ENCODE measurements at regions not wholly inside any gene's neighbourhood (a gene's known extent, or its start where the extent isn't known, plus 50 kb on each side); places are given as distances from the start of the nearest gene placed in this dataset.
"Not testable (repeated sequence)": the region's sequence is repeated elsewhere in the genome, so short reads cannot be mapped to it uniquely, and the experiment has no call there.

DNA sequence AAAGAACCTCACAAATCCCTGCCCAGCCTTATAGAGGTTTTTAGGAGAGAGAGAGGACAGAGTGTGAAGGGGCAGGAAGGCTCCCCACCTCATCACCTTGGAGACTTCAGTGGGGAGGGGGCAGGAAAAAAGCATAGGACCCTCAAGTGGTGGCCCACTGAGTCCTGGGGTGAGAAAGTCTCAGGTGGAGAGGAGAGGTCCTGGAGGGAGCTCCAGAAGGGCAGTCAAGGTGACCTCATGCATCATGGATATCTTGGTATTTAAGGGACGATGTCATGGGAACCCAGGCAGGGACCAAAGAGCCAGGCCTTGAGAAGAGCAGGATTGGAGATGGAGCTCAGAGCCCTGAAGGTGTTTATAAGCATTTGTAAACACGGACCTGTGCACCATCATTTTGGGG, 204.5 kb downstream of the SLC4A3 start:
- FAIRE-seq (no peak), DNase-seq (ENCODE audit: low spot score) (no peak)

DNA sequence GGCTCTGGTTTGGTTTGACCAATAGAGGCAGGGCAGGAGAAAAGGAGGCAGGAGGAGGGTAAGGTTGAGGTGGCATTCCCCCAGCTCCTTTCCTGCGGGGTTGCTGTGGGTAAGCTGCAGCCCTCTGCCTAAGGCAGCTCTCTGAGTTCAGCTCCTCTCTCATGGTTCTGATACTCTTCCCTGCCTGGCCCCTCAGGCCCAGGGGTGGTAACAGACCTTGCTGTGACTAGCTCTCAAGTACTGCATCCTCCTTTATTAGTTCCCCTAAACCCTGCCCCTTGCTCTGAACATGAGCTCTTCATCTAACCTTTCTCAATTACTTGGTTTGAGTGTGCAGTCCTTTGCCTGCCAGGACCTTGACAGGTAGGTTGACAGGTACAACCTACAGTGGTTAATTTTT, 205.5 kb downstream of the SLC4A3 start:
- DNase-seq (ENCODE audit: low spot score) (no peak), FAIRE-seq (no peak)

DNA sequence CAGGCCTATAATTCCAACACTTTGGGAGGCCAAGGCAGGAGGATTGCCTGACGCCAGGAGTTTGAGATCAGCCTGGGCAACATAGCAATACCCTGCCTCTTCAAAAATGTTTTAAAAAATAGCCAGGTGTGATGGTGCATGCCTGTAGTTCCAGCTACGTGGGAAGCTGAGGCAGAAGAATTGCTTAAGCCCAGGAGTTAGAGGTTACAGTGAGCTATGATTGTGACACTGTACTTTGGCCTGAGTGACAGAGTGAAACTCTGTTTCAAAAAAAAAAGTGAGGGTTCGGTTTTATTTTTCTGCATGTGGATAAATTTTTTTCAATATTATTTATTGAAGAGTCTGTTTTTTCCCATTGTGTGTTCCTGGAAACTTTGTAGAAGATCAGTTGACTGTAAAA, 208.1 kb downstream of the SLC4A3 start:
- DNase-seq (ENCODE audit: low spot score) (no peak), FAIRE-seq (no peak)

DNA sequence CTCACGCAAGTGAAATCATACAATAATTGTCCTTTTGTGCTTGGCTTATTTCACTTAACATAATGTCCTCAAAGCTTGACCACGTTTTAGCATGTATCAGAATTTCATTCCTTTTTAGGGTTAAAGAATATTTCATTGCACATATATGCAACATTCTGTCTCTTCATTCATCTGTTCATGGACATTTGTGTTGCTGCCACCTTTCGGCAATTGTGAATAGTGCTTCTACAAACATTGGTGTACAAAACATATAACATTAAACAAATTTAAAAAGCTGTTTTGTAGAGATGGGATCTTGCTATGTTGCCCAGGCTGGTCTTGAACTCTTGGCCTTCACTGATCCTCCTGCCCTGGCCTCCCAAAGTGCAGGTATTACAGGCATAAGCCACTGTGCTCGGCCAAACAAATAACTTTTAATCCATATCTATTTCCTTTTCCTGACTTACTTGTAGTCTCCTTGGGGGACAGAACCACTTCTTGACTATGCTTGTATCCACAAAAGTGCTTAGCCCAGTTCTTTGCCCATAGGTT, 209.3 kb downstream of the SLC4A3 start:
- DNase-seq (ENCODE audit: low spot score) (no peak), FAIRE-seq (peak; percentile 51)

DNA sequence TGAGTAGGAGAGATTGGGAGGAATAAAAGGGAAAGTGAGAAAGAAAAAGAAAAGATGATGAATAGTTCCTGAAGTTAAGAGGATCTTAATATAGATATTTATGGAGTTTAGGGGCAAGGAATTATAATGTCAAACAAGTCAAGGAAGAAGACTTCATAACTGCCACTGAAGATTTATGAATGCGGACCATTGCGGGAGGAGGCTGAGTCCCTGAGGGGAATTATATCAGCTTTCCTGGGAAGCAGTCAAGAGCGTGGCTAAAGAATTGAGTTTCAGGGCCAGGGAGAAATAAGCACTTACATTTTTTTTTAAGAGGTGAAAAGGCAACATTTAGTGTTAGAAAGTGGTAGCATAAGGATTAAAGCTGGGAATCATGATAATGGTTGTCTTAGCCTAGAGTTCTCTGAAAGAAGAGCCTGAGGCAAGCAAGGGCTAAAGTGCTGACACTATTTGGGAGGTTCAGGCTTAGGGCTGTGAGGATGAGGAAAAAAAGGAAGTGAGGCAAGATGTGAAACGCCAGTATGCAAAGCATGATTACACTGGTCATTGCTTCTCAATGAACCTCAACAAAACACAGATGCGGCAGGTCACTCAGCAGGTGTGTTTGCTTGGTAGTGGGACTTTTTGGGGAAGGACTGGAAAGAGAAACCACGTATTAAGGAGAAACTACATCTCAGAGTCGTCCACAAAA, 217.1 kb downstream of the SLC4A3 start:
- FAIRE-seq (no peak), DNase-seq (ENCODE audit: low spot score) (no peak)

DNA sequence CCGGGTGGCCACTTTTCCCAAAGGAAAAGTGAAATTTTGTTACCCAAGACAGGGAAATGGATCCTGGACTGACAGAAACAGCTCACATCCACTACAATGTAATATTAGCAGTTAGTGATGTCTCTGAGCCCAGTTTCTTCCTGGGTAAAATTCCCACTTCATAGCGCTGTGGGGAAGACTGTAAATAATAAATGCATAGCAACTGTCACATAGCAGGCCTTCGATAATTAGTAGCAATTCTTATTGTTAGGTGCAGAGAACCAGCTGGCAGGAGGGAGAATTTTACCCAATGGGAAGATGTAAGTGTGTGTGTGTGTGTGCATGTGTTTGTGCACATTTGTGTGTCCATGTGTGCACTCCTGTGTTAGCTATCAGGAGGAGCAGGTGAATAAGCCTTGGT, 221.5 kb downstream of the SLC4A3 start:
- DNase-seq (ENCODE audit: low spot score) (no peak), FAIRE-seq (no peak)

DNA sequence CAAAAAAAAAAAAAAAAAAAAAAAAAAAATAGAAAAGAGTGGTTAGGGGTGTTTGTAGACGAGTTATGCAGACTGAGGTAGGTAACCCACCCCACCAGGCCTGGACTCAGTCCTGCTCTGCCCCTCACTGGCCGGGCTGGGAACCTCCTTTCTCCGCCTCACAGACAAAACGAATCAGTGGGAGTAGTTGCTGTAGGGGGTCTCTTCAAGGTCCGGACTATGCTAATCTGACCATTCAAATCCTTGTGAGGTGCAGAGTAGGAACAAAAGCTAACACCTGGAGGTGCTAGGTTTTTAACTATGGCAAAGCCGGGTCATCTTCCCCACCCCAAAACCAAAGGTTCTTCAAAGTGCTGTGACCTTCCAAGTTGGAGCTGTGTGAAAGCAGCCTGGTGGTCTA, 223.7 kb downstream of the SLC4A3 start:
- DNase-seq (ENCODE audit: low spot score) (no peak), FAIRE-seq (no peak)

DNA sequence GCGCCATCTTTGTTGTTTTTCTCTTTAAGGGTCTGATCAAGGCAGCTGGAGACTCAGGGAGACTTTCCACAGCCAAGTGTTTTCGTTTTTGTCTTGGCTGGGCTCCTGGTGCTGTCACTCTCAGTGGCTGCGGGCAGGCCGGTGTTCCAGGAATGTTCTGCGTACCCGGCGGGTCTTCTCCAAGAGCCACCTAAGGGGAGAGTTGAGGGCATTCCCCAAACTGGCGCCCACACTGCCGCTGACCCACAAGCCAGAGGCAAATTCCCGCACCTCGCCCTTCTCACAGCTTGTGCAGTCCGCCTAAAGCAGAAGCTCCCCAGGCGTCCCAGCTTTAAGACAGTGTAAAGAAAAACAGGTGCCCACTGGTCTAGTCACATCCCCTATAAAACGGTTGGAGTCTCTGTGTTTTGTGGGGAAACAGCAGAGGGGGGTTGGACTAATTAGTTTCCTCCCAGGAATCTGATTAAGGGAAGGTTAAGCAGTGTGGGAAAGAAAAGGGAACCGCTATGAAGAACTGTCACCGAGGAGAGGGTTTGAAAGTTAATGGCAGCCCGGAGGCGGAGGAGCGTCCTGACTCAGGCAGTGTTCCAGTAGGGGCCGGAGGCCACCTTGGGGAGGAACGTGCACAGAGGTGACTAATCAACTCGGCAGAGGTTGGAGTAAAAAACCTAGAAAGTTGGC, 224.5 kb downstream of the SLC4A3 start:
- no peak for FAIRE-seq

DNA sequence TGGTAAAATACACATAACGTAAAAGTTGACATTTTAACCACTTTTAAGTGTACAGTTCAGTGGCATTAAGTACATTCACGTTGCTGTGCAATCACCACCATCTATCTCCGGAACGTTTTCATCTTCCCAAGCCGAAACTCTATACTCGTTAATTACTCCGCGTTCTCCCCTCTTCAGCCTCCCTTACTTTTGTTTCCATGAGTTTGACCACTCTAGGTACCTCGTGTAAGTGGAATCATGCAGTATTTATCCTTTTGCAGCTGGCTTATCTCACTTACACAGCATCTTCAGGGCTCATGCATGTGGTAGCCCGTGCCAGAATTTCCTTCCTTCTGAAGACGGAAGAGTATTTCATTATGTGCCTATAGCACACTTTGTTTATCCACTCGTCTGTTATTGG, 225.2 kb downstream of the SLC4A3 start:
- FAIRE-seq (no peak), DNase-seq (ENCODE audit: low spot score) (no peak)

More for the DNA sequence above, 224.5 kb downstream of the SLC4A3 start:
- no peak for DNase-seq (ENCODE audit: low spot score)

DNA sequence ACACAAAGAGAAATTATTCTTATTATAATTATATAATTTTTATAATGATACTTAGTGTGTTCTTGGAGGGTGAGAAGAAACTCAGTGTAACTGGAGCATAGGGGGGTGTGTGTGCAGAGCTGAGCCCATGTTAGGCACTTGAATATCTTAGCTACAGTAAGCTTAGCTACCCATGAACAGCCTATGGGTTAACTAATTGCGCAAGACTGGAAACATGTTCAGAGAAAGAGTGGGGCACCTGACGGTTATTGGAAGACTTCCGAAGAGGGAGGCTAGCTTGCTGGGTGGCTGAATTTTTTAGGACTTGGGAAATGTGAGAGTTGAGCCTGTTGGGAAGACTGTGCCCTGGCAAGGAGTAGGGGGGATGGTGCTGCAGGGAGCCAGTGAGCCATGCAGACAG, 229.2 kb downstream of the SLC4A3 start:
- no peak for FAIRE-seq
- DNase-seq (ENCODE audit: low spot score), result no peak

DNA sequence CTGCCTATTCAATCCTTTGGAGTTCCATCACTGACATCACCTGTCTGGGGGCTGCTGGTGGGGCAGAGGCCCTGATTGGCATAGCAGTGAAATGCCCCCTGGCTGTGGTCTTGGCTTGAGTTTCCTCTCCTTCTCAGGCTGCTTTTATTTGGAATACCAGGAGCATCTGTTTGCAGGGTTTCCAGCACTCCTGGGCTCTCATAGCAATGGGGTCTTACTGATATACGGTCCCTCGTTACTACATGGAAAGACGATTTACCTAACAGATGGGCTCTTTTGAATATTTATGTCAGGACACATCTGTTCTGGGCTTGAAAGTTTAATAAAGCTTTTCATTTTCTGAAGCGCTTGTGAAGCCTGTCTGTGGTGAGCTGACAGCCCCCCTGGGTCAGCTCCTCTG, 230.3 kb downstream of the SLC4A3 start:
- DNase-seq (ENCODE audit: low spot score), result no peak
- FAIRE-seq, result no peak

DNA sequence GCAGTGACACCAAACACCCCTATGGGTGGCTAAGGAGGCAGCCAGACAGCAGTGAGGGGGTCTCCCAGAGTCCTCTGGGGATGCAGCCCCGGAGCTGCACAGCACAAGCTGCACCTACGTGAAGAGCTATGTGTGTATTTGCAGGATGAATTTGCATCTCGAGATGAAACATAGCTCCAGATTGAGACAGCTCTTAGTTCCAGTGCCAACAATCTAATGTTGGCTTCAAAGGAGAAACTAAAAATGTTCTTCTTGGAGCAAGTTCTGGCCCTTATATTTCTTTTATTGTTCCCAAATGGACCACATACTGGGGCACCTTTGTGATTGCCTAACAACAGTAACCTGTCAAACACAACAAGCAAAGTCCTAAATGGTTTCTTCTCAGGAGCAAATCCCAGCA, 233.9 kb downstream of the SLC4A3 start:
- no peak for DNase-seq (ENCODE audit: low spot score)
- FAIRE-seq, result no peak

DNA sequence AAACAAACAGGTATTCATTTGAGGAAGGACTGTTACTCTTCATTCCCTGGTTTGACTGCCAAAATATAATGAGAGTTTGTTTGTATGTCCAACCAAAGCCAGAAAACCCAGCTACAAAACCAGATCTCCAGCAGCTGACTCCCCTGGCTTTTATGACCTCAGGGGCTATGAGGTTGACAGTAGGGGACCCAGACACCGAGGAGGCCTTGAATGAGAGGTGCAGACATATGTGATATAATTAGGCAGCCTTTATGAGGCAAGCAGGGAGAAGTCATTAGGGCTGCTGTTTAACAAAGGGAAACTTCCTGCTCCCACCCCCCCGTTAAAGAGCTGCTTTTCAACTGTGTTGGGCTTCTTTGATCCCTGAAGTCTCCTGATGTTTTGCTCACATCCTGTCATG, 236.7 kb downstream of the SLC4A3 start:
- DNase-seq (ENCODE audit: low spot score) (no peak), FAIRE-seq (no peak)

DNA sequence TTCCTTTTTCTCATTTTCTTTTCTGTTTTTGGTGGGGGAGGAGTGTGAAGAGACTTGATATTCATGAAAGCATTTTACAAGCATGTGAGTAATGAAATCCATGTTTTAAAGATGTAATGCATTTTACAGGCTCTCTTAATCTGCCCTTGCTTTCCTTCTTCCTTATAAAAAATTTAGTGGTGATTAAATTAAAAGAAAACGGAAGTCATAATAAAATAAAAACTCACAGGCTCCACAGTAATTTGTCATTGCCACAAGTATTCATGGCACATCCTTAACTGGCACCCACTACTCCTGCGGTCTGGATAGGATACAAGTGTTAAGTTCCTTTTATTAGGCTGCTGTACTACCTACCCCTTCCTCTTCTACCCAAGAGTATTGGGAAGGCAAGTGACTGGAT, 241.2 kb downstream of the SLC4A3 start:
- FAIRE-seq, result no peak
- no peak for DNase-seq (ENCODE audit: low spot score)

DNA sequence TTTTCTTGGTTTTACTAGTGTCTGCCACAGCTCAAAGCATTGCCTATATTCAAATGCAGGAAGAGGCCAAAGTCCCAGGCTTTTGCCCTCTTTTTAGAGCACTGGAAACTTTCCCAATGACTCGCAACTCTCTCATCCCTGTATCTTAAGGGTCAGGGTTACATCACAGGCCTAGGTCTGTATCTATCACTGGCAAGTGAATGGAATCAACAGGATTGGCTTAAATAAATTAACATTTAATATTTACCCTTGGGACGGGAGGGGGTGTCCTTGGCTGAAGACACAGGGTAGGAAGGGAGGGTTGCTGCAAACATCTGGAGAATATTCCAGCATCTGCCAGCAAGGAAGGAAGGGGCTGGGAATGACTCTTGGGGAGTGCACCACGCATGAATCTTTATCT, 242.6 kb downstream of the SLC4A3 start:
- FAIRE-seq, result no peak

DNA sequence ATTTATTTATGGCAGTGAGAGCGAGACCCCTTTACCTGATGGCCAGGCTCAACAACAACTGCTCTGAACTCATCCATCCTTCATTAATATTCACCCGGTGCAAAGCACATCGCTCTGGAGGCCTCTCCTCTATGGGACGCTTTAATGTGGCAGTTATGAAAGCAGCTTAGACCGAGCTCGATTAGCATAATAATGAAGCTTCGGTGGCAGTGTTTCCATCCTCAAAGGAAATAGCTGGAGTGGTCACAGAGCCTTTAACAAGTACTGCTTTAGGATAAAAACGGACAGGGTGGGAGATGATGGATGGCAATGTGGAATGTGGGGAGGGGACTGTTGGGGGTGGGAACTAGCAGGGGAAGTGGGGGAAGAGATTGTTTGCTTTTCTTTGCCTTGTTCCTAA, 243.9 kb downstream of the SLC4A3 start:
- DNase-seq (ENCODE audit: low spot score) (no peak), FAIRE-seq (no peak)

More for the DNA sequence above, 242.6 kb downstream of the SLC4A3 start:
- no peak for DNase-seq (ENCODE audit: low spot score)

DNA sequence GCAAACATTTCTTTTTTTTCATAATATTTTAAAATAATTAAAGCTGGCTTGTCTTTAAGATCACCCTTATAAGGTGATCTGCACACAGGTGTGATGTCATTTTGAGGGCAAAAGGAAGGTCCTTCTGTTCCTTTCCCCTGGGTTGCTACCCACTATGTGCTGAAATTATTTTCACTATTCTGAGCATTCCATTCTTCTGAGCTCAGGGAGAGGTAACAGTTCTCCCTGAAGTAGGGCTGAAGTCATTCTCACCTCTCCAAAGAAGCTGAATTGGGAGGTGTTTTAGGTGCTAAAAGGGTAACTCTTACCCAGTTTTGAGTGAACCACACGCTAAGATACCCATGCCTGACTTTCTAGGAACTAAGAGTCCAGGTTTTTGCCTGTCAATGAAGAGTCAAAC, 247.6 kb downstream of the SLC4A3 start:
- no peak for FAIRE-seq
- no peak for DNase-seq (ENCODE audit: low spot score)

DNA sequence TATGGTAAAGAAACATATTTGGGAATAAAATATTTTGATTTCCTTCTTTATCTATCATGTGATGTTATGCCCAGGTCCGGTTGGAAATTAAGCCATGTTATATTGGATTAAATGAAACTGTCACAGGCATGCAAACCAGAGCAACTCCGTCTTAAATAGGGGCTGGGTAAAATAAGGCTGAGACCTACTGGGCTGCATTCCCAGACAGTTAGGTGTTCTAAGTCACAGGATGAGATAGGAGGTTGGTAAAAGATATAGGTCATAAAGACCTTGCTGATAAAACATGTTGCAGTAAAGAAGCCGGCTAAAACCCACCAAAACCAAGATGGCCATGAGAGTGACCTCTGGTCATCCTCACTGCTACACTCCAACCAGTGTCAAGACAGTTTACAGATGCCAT, 248.6 kb downstream of the SLC4A3 start:
- not testable (repeated sequence) for FAIRE-seq; DNase-seq (ENCODE audit: low spot score)

DNA sequence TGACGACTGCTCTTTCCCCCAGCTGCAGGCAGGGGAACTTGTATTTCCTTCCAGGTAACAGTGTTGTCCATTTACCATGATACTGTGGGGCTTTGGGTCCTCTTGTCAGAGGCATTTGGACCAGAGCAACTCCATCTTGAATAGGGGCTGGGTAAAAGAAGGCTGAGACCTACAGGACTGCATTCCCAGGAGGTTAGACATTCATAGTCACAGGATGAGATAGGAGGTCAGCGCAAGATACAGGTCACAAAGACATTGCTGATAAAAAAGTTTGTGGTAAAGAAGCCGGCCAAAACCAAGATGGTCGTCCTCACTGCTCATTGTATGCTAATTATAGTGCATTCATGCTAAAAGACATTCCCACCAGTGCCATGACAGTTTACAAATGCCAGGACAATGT, 249.5 kb downstream of the SLC4A3 start:
- DNase-seq (ENCODE audit: low spot score) (no peak), FAIRE-seq (no peak)

DNA sequence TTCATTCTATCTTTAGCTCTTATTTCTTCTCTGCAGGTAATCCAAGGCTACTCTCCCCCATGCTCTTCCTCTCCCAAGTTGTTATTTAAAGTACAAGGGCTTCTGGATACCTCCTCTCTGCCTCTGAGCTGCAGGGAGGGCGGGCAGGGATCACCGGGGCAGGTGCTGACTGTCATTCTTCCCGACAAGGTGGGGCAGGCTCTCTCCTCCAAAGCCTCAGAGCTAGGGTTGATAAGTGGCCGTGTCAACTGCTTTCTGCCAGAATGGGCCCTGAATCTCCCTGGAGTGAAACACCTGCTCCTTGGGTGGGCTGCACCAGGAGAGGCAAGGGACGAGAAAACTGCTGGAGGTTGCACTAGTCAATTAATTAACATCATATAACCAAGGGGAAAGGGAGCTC, 250.3 kb downstream of the SLC4A3 start:
- DNase-seq (ENCODE audit: low spot score), result no peak

DNA sequence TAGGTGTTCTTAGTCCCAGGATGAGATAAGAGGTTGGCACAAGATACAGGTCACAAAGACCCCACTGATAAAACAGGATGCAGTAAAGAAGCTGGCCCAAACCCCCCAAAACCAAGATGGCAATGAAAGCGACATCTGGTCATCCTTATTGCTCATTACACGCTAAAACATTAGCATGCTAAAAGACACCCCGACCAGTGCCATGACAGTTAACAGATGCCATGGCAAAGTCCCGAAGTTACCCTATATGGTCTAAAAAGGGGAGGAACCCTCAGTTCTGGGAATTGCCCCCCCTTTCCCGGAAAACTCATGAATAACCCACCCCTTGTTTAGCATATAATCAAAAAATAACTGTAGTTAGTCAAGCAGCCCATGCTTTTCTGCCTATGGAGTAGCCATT, 251.1 kb downstream of the SLC4A3 start:
- FAIRE-seq (no peak), DNase-seq (ENCODE audit: low spot score) (no peak)

More for the DNA sequence above, 250.3 kb downstream of the SLC4A3 start:
- no peak for FAIRE-seq

DNA sequence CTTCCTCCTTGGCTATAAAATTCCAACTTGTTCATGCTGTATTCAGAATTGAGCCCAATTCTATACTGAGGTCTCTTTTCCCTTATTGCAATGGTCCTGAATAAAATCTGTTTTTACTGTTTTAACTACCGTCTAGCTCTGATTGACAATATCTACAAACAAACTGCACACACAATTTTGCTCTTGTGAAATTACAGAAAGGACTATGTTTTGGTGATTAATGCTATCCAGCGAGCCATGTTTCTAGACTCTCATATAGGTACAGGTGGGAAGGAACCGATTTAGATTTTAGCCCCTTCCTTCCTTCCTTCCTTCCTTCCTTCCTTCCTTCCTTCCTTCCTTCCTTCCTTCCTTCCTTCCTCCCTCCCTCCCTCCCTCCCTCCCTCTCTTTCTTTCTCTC, 254.4 kb downstream of the SLC4A3 start:
- DNase-seq (ENCODE audit: low spot score) (no peak), FAIRE-seq (no peak)

DNA sequence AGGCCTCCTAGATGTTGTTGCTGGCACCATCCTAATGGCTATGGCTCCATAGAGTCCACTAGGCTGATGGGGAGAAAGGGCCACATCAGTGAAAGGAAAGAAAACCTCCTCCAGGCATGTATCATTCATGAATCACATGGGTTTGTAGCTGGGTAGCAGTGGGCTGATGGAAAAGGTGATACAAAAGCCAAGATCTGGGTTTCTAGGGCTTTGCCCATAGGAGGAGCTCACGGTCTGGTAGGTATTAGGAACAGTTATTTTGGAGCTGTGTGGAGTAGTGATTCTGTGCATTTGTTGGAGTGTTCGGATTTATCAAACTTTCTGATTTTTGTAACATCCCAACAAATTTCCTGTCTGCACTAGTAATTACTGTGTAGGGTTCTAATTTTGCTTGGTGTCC, 259.2 kb downstream of the SLC4A3 start:
- DNase-seq (ENCODE audit: low spot score) (no peak), FAIRE-seq (no peak)
